ENCODE measurements at regions not wholly inside any gene's neighbourhood (a gene's known extent, or its start where the extent isn't known, plus 50 kb on each side); places are given as distances from the start of the nearest gene placed in this dataset.
"Not testable (repeated sequence)": the region's sequence is repeated elsewhere in the genome, so short reads cannot be mapped to it uniquely, and the experiment has no call there.

- DNase-seq = peak; percentile 23
Observed at GRCh38 chr14:95597784-95598211, 62.9 kb downstream of the GLRX5 start.

- no peak for DNase-seq
Observed at GRCh38 chr14:95601650-95602049, 66.8 kb downstream of the GLRX5 start.

GRCh38 chr14:95603415-95603814, 68.6 kb downstream of the GLRX5 start:
- DNase-seq = no peak

- DNase-seq = no peak
Observed at GRCh38 chr14:95606266-95606665, 71.4 kb downstream of the GLRX5 start.

GRCh38 chr14:95608637-95609235, 73.9 kb downstream of the GLRX5 start:
- DNase-seq = no peak

GRCh38 chr14:95609398-95609990, 74.6 kb downstream of the GLRX5 start:
- DNase-seq = peak; percentile 17

GRCh38 chr14:95611293-95611880, 74.8 kb upstream of the TCL1B start:
- no peak for DNase-seq

- no peak for DNase-seq
Observed at GRCh38 chr14:95614349-95614748, 71.9 kb upstream of the TCL1B start.

GRCh38 chr14:95616745-95617144, 69.5 kb upstream of the TCL1B start:
- no peak for DNase-seq

- DNase-seq = no peak
Observed at GRCh38 chr14:95619785-95620417, 66.3 kb upstream of the TCL1B start.

- DNase-seq = no peak
Observed at GRCh38 chr14:95620659-95621059, 65.6 kb upstream of the TCL1B start.

GRCh38 chr14:95623195-95623594, 63.0 kb upstream of the TCL1B start:
- DNase-seq = no peak

GRCh38 chr14:95625710-95626109, 60.5 kb upstream of the TCL1B start:
- not testable (repeated sequence) for DNase-seq

GRCh38 chr14:95635051-95635450, 51.2 kb upstream of the TCL1B start:
- DNase-seq = no peak
